Nephron progenitor cell (in vitro differentiated cells): ENCODE measurements at regions not wholly inside any gene's neighbourhood (a gene's known extent, or its start where the extent isn't known, plus 50 kb on each side); places are given as distances from the start of the nearest gene placed in this dataset.
A peak's percentile ranks its signal among the peaks of the same experiment; 100 is the strongest.

Source experiments
- DNase-seq: peaks from one replicate; pipeline ENCODE4 v3.0.0; 2021
- H3K27ac Mint-ChIP-seq: 2 replicates; pipeline ENCODE4 v1.8.0; 2021; ENCODE audit warnings: mild to moderate bottlenecking, moderate library complexity, mixed read lengths
- H3K27me3 Mint-ChIP-seq: 2 replicates; pipeline ENCODE4 v1.8.0; 2021; ENCODE audit warnings: mild to moderate bottlenecking, low read depth, mixed read lengths; ENCODE audit not compliant: poor library complexity
- H3K36me3 Mint-ChIP-seq: 2 replicates; pipeline ENCODE4 v1.8.0; 2021; ENCODE audit warnings: low read depth, mixed read lengths
- H3K4me1 Mint-ChIP-seq: 2 replicates; pipeline ENCODE4 v1.8.0; 2021; ENCODE audit warnings: mixed read lengths
- H3K4me3 Mint-ChIP-seq: 2 replicates; pipeline ENCODE4 v1.8.0; 2021; ENCODE audit warnings: mild to moderate bottlenecking, moderate library complexity, mixed read lengths
- H3K9me3 Mint-ChIP-seq: 2 replicates; pipeline ENCODE4 v1.8.0; 2021; ENCODE audit warnings: mild to moderate bottlenecking, moderate library complexity, mixed read lengths
- CTCF ChIP-seq: fragments of 200-600 bp; sonication (generic); IDR thresholded peaks from 2 replicates; pipeline ENCODE4 v1.5.0; 2021; ENCODE audit warnings: antibody characterized with exemption

GRCh38 chr5:165928971-165929370 lies 2362.5 kb upstream of the WWC1 start:
- Mint-ChIP-seq H3K27me3 (no peaks in the 10 kb centered on the region), H3K4me3 (no peak overlapping the region), H3K9me3 (peaks cover 5% of the 10 kb centered on the region), H3K4me1 (no peaks in the 10 kb centered on the region), H3K36me3 (no peaks in the 10 kb centered on the region), H3K27ac (no peak overlapping the region)
- no peak for TF ChIP-seq CTCF
- DNase-seq, result no peak

GRCh38 chr5:165940541-165940940 lies 2350.9 kb upstream of the WWC1 start:
- TF ChIP-seq CTCF, result no peak
- Mint-ChIP-seq H3K27ac (no peak overlapping the region), H3K4me1 (no peaks in the 10 kb centered on the region), H3K9me3 (no peaks in the 10 kb centered on the region), H3K36me3 (no peaks in the 10 kb centered on the region), H3K4me3 (no peak overlapping the region), H3K27me3 (no peaks in the 10 kb centered on the region)
- no peak for DNase-seq

- Mint-ChIP-seq H3K27me3 (no peaks in the 10 kb centered on the region), H3K27ac (no peak overlapping the region), H3K4me3 (no peak overlapping the region), H3K36me3 (no peaks in the 10 kb centered on the region), H3K9me3 (peaks cover 4% of the 10 kb centered on the region), H3K4me1 (no peaks in the 10 kb centered on the region)
- no peak for TF ChIP-seq CTCF
- DNase-seq, result no peak
These were observed 2334.6 kb upstream of the WWC1 start for GRCh38 chr5:165956854-165957253.

- TF ChIP-seq CTCF, result no peak
- H3K27me3 Mint-ChIP-seq, result peaks cover 3% of the 10 kb centered on the region
- no peaks in the 10 kb centered on the region for H3K36me3 Mint-ChIP-seq
- no peak overlapping the region for H3K4me3 Mint-ChIP-seq
- no peaks in the 10 kb centered on the region for H3K9me3 Mint-ChIP-seq
- no peak overlapping the region for H3K27ac Mint-ChIP-seq
- no peak for DNase-seq
- H3K4me1 Mint-ChIP-seq, result no peaks in the 10 kb centered on the region
These were observed 2309.8 kb upstream of the WWC1 start for GRCh38 chr5:165981671-165982070.

GRCh38 chr5:165996201-165996875 lies 2295.1 kb upstream of the WWC1 start:
- Mint-ChIP-seq H3K27me3 (no peaks in the 10 kb centered on the region), H3K4me1 (no peaks in the 10 kb centered on the region), H3K36me3 (no peaks in the 10 kb centered on the region), H3K27ac (no peak overlapping the region), H3K9me3 (no peaks in the 10 kb centered on the region), H3K4me3 (no peak overlapping the region)
- no peak for TF ChIP-seq CTCF
- DNase-seq, result peak; percentile 16

GRCh38 chr5:165999693-166000320 lies 2291.6 kb upstream of the WWC1 start:
- no peak for TF ChIP-seq CTCF
- H3K27ac Mint-ChIP-seq, result no peak overlapping the region
- H3K9me3 Mint-ChIP-seq, result no peaks in the 10 kb centered on the region
- H3K36me3 Mint-ChIP-seq, result no peaks in the 10 kb centered on the region
- H3K27me3 Mint-ChIP-seq, result no peaks in the 10 kb centered on the region
- no peak overlapping the region for H3K4me3 Mint-ChIP-seq
- no peak for DNase-seq
- no peaks in the 10 kb centered on the region for H3K4me1 Mint-ChIP-seq
